ENCODE measurements at regions not wholly inside any gene's neighbourhood (a gene's known extent, or its start where the extent isn't known, plus 50 kb on each side); places are given as distances from the start of the nearest gene placed in this dataset.
"Not testable (repeated sequence)": the region's sequence is repeated elsewhere in the genome, so short reads cannot be mapped to it uniquely, and the experiment has no call there.

DNA sequence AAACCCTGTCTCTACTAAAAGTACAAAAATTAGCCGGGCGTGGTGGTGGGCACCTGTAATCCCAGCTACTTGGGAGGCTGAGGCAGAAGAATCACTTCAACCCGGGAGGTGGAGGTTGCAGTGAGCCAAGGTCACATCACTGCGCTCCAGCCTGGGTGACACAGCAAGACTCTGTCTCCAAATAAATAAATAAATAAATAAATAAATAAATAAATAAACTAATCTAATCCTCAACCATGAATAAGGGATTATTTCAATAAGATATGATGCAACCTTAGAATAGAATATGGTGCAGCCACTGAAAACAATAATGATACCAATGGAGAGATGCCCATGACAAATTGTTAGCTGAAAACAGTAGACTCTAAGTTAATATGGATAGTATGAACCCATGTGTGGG lies 270.0 kb downstream of the MEX3B start:
- not testable (repeated sequence) for DNase-seq

DNA sequence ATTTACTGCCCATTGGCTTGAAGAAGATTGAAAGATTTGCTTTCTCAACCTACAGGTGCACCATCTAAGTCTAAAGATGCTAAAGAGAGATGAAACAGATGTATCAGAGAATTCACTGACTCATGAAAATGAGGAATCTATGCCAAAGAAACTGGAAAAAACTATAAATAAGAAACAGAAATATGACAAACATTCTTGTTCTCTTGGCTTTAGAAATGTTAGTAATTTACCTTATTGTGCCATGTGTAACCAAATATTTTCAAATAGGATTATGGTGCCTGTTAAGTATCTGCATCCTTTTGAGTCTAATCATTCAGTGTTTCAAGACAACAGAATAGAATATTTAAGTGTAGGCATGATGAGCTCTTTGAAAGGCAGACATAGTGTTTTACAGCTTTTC lies 271.5 kb downstream of the MEX3B start:
- DNase-seq: no peak

DNA sequence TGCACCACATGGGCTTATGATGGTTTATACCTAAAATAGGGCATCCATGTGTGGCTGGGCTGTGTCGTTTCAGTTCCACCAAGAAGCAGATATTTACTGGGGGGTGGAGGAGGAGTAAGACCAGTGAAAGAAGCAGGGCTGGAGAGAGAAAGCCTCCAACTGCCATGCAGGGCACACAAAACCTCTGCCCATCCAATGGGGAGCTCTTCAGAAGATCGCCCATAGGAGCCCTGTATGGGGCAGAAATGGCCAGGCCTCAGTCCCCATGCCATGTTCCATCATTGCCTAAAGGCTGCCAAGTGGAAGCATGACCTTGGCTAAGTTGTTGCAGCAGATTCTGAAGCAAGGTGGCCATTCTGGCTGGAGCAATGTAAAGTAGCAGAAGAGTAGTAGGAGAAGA lies 277.0 kb downstream of the MEX3B start:
- DNase-seq: no peak

DNA sequence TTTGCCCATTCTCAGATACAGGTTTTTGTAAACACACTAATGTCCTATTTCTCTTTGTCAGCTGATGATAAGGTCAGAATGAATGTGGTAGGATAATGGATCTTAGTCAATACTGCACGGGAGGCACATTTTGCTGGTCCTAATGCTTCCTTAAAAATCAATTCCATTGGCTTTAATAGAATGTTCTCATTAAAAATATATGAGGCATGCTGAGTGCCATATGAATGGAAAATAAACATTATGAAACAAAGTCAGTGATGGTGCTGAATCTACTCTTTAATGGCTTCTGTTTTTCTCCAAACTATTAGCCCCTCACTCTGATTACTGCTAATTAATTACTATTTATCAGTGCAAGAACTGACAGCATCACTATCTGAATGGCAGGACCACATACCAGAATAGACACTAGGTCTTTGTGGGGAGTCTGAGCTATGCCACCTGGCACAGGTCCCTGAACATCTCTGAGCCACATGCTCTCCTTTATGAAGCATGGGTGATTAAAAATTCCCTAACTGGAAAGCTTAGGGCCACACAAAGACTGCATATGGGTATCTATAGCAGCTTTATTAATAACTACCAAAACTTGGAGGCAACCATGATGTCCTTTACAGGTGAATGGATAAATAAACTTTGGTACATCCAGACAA lies 278.9 kb downstream of the MEX3B start:
- no peak for DNase-seq

DNA sequence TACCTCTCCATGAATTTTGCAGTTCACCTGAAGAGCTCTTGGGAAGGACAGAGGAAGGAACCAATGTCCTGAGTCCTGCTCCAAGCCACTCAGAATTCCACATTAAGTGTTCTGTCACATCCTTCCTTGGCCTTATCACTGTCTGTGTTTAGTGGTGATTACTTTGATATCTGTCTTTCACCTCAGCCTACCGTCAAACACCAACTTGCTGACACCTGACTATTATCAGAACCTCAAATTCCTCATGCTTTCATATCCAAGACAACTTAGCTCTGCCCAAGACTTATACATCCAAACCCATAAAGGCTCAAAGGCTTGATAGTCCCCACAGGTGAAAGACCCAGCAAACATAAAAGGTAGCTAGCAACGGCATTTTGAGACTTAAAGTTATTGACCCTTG lies 280.0 kb downstream of the MEX3B start:
- DNase-seq: no peak

DNA sequence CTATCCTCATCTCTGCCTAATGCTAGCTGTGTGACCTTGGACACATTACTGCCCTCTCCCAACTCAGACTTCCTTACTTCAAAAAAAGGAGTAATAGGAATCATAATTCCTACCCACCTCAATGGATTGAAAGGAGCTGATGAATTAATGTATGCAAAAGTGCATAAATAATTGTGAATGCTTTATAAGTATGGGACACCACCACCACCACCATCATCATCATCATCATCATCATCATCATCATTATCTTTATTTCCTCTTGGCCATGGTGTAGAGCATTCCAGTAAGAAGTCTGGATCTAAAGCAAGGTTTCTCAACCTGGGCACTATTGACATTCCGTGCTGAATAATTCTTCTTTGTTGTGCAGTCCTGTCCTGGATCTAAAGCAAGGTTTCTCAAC lies 282.5 kb downstream of the MEX3B start:
- DNase-seq: no peak

DNA sequence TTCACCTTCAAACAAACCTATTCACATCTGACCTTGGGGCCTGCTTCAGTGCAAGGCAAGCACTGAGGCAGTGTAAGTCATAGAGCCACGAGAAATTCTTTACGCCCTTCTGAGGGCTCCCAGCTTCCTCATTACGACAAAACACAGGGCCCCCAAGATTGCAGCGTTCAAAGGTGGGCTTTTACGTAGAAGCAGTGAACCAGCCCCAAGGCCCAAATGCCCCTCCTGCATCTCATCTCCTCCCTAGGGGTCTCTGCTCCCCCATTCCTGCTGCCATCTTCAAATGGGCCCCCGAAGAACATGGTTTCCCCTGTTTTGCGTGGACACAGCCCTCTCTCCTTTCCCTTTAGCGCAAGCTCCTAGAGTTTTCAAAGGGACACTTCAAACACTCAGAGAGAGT lies 285.1 kb downstream of the MEX3B start:
- no peak for DNase-seq

DNA sequence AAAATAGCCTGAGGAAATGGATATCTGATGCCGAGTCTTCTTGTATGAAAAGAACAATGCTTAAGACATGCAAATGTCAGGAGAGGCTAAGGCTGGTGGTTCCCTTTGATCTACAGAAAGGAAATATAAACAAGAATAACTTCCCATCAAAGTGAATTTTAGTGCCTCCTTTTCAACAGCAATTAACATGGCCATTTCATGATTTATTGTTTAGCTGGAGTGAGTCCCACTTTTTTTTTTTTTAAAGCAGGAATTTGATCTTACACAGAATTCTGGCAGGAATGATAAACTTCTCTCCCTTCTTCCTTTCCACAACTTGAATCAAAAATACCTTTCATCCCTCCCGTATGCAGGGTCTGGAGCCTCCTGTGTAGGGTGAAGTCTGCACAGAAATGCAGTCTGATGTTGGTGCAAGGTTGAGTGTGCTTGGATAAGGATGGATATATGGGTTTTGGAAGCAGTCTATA lies 287.0 kb downstream of the MEX3B start:
- no peak for DNase-seq

DNA sequence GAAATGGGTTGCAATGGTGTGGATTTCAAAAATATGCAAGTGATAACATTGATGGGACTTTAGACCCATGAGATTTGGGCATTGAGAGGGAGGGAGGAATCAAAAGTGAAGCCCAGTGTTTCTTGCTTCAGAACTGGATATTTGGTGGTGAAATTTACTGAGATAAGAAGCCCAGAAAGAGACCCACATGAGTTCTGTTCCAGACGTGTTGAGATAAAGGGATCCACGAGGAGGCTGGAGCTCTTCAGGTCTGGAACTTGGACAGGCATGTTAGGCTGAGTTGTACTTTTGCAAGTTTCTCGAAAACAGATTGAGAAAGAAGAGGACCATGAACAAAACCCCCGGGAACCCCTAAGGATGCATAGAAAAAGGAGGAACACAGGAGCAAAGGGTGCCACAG lies 290.2 kb downstream of the MEX3B start:
- no peak for DNase-seq

DNA sequence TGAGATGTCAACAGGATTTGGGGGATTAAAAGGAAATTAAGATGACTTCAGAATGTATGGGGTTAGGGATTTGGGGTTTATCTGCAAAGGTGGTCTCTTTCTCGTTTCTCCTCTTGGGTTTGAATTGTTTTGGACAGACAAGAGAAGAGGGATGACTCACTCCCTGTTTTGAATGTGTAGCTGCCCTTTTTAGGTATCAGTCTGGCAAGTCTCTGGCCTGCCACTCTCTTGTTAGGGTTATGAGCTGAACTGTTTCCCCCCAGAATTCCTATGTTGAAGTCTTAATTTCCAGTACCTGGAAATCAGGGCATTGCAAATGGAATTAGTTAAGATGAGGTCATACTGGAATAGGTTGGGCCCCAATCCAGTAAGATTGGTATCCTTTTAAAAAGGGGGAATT lies 291.7 kb downstream of the MEX3B start:
- DNase-seq: no peak

DNA sequence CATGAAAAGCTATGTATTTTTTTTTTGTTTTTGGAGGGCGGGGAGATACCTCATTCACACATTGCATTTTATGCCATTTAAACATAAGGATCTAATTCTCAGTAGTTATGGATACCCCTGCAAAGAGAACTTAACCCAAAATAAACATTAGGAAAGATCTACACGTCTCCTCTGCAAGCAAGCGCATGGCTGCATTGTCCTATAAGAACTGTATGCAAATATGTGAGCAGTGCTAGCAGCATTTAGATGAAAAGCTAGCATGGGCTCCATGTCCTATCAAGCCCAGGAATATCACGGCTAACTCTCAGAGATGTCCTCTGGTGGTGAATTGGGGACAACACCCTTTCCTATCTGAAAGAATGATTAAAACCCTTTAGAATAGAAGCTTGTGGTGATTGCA lies 292.8 kb downstream of the MEX3B start:
- DNase-seq: no peak

DNA sequence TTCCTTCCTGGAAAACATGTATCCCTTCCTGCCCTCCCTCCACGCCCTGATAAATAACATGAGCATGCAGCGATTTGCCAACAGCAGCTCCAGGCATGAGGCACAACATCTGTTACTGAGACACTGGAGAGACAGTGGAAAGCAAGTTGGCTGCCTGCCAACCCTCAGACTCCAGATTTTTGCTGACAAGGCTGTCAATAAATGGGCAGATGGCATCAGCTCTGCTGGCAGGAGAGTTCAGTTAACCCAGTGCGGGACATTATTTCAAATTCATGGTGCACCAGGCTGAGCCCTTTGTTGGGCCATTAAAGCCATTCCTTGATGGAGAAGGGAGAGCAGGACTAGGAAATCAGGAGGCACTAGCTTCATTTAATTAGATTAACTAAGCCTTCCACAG lies 293.3 kb downstream of the MEX3B start:
- peak; percentile 35 to 41 for DNase-seq

DNA sequence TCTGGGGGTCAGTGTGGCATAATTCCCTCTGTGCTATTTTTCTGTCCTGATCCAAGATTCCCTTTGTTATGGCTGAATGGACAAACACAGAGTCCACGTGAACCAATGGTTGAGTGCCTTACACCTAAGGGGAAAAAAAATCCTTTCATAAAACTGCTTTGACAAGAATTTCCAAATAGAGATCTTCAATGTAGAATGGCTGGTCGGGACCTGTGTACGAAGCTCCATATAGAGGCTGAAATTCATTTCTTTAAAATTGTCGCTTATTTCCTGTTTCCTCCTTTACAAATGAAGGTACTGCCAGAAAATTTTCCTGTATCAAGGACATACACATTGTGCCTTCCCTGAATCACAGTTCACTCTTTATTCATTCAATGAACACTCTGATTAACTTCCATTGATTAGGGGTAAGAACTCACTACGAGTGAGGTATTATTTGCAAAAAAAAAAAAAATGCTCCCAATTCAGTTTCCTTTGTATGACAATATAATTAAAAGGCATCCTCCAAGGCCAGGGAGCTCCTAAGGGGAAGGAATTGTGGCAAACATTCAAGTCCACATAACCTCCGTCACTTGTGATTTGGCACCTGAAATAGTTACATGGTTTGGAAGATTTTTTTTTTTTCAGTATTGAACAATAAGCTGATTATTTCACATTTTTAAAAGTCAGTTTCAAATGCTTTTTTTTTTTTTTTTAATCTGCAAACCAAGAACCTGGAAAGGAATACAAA lies 293.8 kb downstream of the MEX3B start:
- no peak for DNase-seq

DNA sequence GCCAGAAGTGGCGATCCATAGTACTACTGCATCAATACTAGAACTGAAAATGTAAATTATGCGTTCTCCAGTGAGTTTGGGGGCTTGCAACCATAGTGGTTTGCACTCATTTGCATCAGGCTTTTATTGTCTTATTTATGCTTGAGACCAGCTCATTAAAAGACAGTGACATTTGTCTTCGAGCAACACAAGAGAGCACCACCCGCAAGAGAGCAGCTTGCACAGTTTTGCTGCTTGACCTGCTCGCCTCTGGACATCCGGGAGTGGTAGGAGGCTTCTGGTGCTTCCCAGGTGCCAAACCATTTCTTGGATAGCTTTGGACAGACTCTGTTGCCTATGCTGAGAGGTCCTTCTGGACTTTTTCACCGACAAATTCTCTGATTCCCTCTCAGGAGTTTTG lies 294.6 kb downstream of the MEX3B start:
- no peak for DNase-seq

DNA sequence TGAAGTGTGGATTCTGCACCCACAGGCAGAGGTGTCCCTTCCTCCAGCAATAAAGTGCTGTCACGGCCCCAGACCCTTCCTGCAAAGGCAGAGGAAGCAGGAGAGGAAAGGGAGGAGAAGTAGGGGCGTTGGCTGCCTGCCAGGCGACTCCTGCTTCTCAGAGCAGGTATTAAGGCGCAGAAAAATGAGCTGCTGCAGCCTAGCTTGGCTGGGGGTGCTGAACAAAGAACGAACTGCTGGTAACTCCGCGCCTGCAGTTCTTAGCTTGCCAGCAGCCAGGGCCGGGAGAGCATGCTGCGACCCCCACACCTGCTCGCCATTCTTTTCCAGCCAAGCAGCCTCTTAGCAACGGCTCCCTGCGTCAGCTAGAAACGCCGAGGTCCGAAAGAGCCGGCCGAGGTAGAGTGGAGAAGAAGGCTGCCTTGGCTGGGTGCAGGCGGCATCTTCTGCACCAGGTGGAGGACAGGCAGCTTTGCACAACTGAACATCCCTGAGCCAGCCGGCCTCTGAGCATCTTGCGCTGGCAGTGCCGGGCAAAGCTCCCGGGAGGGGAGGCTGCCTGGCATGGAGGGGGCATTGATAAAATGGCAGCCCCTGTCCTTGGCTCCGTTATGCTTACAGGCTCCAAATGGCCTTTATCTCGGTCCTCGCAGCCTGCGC lies 296.0 kb downstream of the MEX3B start:
- DNase-seq: no peak

DNA sequence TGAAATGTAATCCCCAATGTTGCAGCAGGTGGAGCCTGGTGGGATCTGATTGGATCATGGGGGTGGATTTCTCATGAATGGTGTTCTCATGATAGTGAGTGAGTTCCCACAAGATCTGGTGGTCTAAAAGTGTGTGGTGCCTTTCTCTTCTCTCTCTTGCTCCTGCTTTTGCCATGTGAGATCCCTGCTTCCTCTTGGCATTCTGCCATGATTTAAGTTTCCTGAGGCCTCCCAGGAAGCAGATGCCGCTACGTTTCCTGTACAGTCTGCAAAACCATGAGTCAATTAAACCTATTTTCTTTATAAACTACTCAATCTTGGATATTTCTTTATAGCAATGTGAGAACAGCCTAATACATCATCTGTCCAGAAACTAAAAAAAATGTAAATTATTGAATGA lies 298.3 kb downstream of the MEX3B start:
- no peak for DNase-seq

DNA sequence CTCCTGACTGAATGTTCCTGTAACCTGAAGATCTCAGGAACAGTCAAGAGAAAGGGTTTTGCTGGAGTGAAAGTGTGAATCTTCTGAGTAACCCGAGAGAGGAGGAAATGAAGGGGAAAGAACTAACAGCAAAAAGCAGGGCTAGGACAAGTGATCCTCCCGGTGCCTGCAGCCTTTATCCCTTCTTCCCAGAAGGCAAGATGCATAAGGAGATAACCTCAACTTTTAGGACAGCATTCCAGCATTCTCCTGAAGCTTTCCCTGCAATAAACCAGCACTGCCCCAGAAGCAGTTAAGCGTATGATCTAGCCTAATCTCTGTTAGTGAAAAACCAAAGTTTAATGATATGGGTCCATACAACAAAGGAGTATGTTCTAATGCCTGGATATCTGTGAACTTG lies 298.8 kb downstream of the MEX3B start:
- DNase-seq: no peak

DNA sequence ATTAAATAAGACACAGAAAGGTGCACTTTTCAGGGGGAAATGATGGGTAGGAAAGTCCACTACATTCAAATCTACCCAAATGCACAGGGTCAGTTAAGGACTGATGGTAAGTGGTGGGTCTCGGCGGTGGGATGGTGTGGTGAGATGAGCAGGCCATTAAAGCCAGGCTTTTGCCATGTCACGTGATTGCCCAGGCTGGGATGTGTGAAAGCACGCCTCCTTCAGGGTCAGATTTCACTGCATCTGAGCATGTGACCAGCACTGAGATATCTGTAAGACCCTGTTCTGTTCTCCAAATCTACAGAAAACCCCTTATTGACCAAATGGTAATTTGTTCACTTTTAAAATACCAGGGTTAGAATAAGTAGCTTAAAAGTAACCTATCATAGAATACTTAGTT lies 301.5 kb downstream of the MEX3B start:
- DNase-seq: no peak

DNA sequence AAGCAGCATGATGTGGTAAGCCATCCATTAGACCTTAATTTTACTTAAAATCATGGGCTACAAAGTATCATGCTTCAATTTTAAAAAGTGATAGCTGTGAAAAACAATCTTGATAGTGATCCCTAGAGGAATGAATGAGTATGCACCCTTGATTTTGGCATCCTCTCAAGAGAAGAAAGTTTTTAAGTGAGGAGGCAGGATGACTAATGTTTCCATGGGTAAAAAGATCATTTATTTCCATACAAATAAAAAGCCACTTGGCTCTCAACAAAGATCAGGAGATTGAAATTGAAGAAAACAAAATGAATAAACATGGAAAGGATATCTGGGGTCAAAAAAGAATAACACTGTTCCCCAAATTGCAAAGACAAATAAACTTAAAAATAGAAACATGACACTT lies 305.4 kb downstream of the MEX3B start:
- DNase-seq: no peak

DNA sequence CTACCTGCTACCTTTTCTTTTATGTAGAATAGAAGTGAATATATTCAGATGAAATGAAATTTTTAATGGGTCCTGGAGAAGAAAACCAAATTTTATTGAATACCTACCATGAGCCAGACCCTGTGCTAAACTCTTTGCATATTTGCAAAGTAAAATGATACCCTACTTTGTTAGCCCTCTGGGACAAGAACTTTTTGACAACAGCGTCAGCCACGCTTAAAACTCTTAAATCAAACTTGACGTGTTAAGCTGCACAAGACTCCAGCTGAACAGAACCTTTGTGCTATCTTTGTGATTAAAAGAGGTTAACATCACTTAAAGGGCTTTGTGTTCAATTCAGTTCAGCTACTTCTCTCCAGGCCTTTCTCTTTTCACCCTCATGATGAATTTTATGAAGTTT lies 316.5 kb downstream of the MEX3B start:
- DNase-seq: no peak

DNA sequence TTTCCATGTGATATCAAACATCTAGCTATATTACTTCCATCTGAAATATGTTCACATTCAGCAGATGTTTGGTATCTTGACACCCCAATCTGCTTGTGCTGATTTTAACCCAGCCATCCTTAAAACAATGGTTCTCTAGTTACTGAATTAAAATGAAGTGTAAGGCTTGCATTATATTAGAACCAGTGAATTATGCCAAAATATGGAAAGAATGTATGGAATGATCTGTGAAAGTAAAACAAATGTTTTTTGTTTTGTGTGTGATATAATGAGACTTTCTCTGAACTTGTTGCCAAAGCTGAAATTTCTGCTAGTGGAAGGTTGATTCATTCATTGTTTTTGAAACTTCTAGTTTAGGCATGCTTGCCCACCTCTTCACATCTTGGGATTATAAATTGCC lies 317.1 kb downstream of the MEX3B start:
- no peak for DNase-seq

DNA sequence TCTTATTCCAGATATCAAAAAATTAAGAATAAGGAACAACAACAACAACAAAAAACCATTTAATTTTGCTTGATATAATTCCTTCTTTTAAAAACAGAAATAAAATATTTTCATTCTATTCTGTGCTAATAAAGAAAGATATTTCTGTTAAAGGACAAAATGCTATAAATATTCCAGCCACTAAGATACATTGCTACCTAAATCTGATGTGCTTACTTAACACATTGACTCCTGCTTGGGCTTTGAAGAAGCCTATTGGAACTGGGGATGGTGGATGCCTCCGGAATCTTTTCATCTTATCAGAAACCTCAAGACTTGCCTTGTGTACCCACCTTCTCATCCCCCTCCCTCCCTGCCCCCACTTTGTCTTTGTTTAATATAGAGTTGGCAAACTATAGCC lies 320.2 kb downstream of the MEX3B start:
- no peak for DNase-seq

DNA sequence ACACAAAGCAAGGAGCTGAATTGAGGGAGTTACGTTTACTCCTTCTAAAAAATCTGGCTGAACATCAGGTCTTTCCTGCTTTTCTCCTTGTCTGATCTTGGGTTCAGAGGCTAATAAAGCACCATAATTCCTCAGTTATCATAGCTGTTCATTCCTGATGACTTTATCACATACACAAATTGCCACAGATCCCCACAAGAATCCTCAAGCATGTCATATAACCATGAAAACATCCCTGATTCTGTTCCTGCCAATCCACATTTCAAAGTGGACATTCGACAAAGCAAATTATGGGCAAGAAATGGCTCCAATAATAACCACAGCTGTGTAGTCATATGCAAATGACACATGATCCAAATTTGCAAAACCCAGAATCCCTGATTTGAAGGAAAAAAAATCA lies 321.3 kb downstream of the MEX3B start:
- no peak for DNase-seq
